D721Med (cell line): ENCODE measurements at regions not wholly inside any gene's neighbourhood (a gene's known extent, or its start where the extent isn't known, plus 50 kb on each side); places are given as distances from the start of the nearest gene placed in this dataset.

ENCODE experiments used
- DNase-seq: peaks from one replicate; pipeline ENCODE4 v3.0.0; 2011; ENCODE audit warnings: low spot score; ENCODE audit not compliant: insufficient read length
- FAIRE-seq: peaks from 2 replicates; lab custom pipeline; 2011; peaks lifted over from hg19 to GRCh38; lab: Jason Lieb, UNC
- TF ChIP-seq, protein P1 (sequence below): IDR thresholded peaks from 2 replicates; pipeline ENCODE4 v1.5.1; 2012; ENCODE audit warnings: mild to moderate bottlenecking, control low read depth; ENCODE audit not compliant: insufficient read depth; ENCODE audit errors: missing control alignments

DNA sequence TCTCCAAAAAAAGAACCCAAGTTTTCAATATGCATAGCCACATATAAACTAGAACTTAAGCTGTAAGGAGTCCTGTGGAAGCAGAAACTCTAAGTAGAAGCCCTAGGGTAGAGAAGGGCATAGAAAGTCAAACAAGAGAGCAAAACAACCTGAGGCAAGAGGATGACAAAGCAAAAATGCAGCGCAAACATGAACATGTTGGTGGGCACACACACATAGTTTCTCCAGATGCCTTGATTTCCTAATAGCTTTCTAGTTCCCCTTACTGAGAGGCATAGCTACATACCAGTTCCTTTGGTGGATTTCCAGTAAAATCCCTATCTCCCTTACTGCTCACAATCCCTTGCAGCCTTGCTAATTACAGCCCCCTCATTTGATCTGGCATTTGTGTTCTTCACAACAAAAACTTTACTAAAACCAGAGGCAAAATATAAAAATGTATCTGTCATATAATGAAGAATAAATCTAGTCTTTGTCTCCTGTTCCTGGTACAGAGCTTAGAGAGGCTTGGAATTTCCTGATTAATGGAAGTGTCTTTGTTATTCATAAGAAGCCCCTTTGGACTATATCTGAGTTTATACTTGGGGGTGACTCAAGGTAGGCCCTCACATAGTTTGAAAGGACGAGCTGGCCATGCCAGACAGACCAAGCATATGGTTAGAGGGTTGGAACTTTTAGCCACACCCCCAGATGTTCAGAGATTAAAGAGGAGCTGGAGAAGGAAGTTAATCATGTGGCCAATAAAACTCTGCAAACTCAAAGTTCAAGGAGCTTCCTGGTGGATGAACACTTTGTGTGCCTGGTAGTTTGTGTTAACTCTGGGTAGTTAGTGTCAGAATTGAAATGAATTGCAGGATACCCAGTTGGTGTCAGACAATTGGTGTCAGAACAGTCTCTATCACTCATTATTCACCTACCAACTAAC is 52.7 kb upstream of the ZCCHC13 start:
- no peak for DNase-seq
- FAIRE-seq, result no peak
- TF ChIP-seq, protein P1, sequence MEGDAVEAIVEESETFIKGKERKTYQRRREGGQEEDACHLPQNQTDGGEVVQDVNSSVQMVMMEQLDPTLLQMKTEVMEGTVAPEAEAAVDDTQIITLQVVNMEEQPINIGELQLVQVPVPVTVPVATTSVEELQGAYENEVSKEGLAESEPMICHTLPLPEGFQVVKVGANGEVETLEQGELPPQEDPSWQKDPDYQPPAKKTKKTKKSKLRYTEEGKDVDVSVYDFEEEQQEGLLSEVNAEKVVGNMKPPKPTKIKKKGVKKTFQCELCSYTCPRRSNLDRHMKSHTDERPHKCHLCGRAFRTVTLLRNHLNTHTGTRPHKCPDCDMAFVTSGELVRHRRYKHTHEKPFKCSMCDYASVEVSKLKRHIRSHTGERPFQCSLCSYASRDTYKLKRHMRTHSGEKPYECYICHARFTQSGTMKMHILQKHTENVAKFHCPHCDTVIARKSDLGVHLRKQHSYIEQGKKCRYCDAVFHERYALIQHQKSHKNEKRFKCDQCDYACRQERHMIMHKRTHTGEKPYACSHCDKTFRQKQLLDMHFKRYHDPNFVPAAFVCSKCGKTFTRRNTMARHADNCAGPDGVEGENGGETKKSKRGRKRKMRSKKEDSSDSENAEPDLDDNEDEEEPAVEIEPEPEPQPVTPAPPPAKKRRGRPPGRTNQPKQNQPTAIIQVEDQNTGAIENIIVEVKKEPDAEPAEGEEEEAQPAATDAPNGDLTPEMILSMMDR, result no peak

DNA sequence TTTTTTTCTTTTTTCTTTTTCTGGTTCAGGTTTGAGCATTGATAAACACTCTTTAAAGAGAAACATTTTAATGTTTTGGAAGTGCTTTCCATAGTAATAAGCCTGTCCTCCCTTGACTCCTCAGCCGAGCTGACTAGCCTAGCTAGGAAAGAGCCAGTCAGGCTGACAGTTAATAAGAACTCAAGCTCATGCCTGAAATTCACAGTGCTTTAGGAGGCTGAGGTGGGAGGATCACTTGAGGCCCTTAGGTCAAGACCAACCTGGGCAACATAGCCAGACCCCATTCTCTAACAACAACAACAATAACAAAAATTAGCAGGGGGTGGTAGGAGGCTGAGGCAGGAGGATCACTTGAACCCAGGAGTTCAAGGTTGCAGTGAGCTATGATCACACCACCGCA is 53.4 kb upstream of the ZCCHC13 start:
- FAIRE-seq (no peak), DNase-seq (no peak)
- TF ChIP-seq, protein P1, result no peak

- FAIRE-seq, result no peak
- TF ChIP-seq, protein P1, result no peak
- no peak for DNase-seq
Observed at GRCh38 chrX:74249963-74250362, 54.0 kb upstream of the ZCCHC13 start.

DNA sequence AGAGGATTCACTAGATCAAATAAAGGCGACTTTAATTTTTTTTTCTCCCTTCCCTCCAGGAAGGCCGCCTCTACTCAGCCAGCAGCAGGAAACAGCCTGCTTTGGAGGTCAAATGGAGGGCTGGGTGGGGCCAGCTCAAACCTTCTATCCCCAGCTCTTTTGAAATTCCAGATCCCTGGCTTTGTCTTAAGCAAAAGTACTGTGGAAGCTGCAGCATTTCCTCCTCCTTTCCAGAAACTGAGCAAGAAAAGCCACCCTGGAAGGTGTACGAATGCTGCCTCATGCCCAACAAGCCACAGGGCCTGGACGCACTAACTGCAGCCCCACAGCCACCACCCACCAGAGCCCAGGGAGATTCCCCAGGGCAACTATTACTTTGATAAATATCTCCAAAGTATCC is 55.1 kb upstream of the ZCCHC13 start:
- DNase-seq, result no peak
- TF ChIP-seq, protein P1, result no peak
- no peak for FAIRE-seq

DNA sequence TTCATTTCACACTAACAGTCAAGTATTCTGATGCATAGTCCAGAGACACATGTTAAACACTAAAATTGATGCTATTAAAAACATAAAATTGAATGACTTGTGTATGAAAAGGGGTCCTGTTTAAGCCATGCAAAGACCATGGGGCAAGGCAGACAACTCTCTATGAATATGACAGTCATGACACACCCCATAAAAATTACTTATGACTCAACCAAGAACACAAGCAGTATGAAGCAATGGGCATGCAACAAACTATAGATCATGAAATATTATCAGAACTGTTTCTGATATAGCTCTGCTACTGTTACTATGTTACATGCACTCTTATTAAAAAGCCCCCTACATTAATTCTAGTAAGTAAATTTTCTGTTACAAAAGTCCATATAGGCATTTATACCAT is 57.5 kb upstream of the ZCCHC13 start:
- DNase-seq (no peak), FAIRE-seq (no peak)
- TF ChIP-seq, protein P1, result no peak

DNA sequence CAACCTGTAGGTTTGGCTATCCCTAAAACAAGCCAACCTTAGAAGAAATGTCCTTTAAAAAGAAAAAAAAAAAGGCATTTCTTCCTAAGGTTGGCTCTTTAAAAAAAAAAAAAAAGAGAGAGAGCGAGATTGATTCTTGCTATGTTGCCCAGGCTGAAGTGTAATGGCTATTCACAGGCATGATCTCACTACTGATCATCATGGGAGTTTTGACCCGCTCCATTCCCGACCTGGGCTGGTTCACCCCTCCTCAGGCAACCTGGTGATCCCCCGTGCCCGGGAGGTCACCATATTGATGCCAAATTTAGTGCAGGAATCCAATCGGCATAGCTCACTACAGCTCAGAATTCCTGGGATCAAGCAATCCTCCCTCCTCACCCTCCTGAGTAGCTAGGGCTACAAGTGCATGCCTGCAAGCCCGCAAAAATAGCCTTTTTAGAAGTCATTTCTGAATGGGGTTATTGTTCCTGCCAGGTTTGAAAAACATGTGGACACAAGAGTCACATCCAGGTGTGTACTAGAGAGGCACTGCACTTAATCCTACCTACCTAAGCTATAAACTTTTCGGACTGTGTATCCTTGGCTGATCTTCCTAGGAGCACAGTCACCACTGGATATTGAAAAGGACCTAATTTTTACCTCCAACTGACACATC is 61.4 kb upstream of the ZCCHC13 start:
- DNase-seq, result no peak
- TF ChIP-seq, protein P1, result no peak
- FAIRE-seq, result no peak
